DND-41 (cell line): ENCODE measurements at regions not wholly inside any gene's neighbourhood (a gene's known extent, or its start where the extent isn't known, plus 50 kb on each side); places are given as distances from the start of the nearest gene placed in this dataset.

Source experiments
- ATAC-seq: fragments of 200-7000 bp; cut with Tn5 transposase; 3 replicates; pipeline ENCODE4 v1.9.1; 2021; ENCODE audit warnings: low read depth; ENCODE audit not compliant: insufficient read depth
- DNase-seq: peaks from one replicate; pipeline ENCODE4 v3.0.0-alpha.2; 2020
- H2AFZ ChIP-seq: 2 replicates; pipeline ENCODE4 v1.6.0; 2012; ENCODE audit warnings: low read depth, low read length
- H3K27ac ChIP-seq: 2 replicates; pipeline ENCODE4 v1.5.1; 2012; ENCODE audit warnings: low read length, inconsistent platforms
- H3K27me3 ChIP-seq: fragments of 200-600 bp; sonication (generic); 2 replicates; pipeline ENCODE4 v1.6.0; 2012; ENCODE audit warnings: low read length, mild to moderate bottlenecking, inconsistent platforms; ENCODE audit not compliant: insufficient read depth, poor library complexity
- H3K36me3 ChIP-seq: 2 replicates; pipeline ENCODE4 v1.5.1; 2012; ENCODE audit warnings: low read length, inconsistent platforms; ENCODE audit not compliant: insufficient read depth
- H3K4me1 ChIP-seq: 2 replicates; pipeline ENCODE4 v1.5.1; 2012; ENCODE audit warnings: mild to moderate bottlenecking, low read length; ENCODE audit not compliant: insufficient read depth
- H3K4me2 ChIP-seq: 2 replicates; pipeline ENCODE4 v1.6.0; 2012; ENCODE audit warnings: mild to moderate bottlenecking, moderate library complexity, low read length, inconsistent platforms; ENCODE audit not compliant: insufficient read depth
- H3K4me3 ChIP-seq, 2 experiments: fragments of 200-600 bp in 1 of 2; shearing (Covaris generic) in 1 of 2; 2 replicates each; pipeline ENCODE4 v1.5.1; 2012 to 2016; ENCODE audit warnings: inconsistent platforms in 2 of 2, low read length in 2 of 2, mild to moderate bottlenecking in 2 of 2, low read depth in 1 of 2, moderate library complexity in 1 of 2
- H3K79me2 ChIP-seq: 2 replicates; pipeline ENCODE4 v1.6.0; 2012; ENCODE audit warnings: low read length, inconsistent platforms; ENCODE audit not compliant: insufficient read depth
- H3K9ac ChIP-seq: 2 replicates; pipeline ENCODE4 v1.6.0; 2012; ENCODE audit warnings: low read depth, mild to moderate bottlenecking, inconsistent platforms, low read length, moderate library complexity
- H3K9me3 ChIP-seq: 2 replicates; pipeline ENCODE4 v1.5.1; 2012; ENCODE audit warnings: low read length, moderate library complexity, mild to moderate bottlenecking, inconsistent platforms; ENCODE audit not compliant: insufficient read depth, severe bottlenecking
- H4K20me1 ChIP-seq: 2 replicates; pipeline ENCODE4 v1.6.0; 2012; ENCODE audit warnings: low read length; ENCODE audit not compliant: insufficient read depth
- CTCF ChIP-seq: IDR thresholded peaks from 2 replicates; pipeline ENCODE4 v1.5.1; 2012; ENCODE audit warnings: borderline replicate concordance, low read length, moderate library complexity, mild to moderate bottlenecking; ENCODE audit not compliant: poor library complexity, severe bottlenecking; ENCODE audit errors: extremely low read depth
- EZH2 ChIP-seq: IDR thresholded peaks from 3 replicates; pipeline ENCODE4 v1.6.1; 2012; ENCODE audit warnings: borderline replicate concordance, low read depth, mild to moderate bottlenecking, moderate library complexity, low read length, inconsistent platforms; ENCODE audit not compliant: severe bottlenecking

- H3K4me1 ChIP-seq: no peaks in the 10 kb centered on the region
- no peak overlapping the region for H3K4me2 ChIP-seq
- H3K27ac ChIP-seq: no peak overlapping the region
- no peak overlapping the region for H3K4me3 ChIP-seq
- DNase-seq: no peak
- no peaks in the 10 kb centered on the region for H4K20me1 ChIP-seq
- TF ChIP-seq CTCF (no peak), EZH2 (no peak)
- no peaks in the 10 kb centered on the region for H3K79me2 ChIP-seq
- ATAC-seq: no peak
- no peak overlapping the region for H3K9ac ChIP-seq
- H3K36me3 ChIP-seq: no peaks in the 10 kb centered on the region
- no peaks in the 10 kb centered on the region for H3K9me3 ChIP-seq
- H2AFZ ChIP-seq: no peak overlapping the region
- H3K27me3 ChIP-seq: no peaks in the 10 kb centered on the region
Observed at GRCh38 chr16:52050418-52050817, 496.5 kb downstream of the TOX3 start.

DNA sequence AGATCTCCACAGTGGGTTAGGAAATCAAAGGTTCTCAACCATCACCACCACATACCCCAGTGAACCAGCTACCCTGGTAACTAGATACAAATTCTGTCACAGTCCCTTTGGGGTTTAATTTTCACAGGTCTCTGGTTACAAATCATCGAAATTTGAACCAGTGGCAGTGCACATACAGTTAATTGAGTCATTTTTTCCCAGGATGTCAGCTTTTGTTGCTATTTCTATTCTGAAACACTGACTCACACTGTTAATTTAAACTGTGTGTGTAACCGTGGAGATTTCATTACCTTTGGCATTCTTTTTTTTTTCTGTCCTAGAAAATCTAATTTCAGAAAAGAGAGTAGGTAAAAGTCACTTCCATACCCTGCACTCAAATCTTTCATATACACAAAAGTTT is 511.5 kb downstream of the TOX3 start:
- Histone ChIP-seq H3K9ac (no peak overlapping the region), H3K9me3 (no peaks in the 10 kb centered on the region), H3K4me2 (no peak overlapping the region), H3K36me3 (no peaks in the 10 kb centered on the region), H3K79me2 (no peaks in the 10 kb centered on the region), H3K27me3 (no peaks in the 10 kb centered on the region), H3K4me1 (no peaks in the 10 kb centered on the region), H3K4me3 (no peak overlapping the region), H4K20me1 (no peaks in the 10 kb centered on the region), H2AFZ (no peak overlapping the region), H3K27ac (no peak overlapping the region)
- ATAC-seq: no peak
- TF ChIP-seq EZH2 (no peak), CTCF (no peak)
- DNase-seq: no peak

DNA sequence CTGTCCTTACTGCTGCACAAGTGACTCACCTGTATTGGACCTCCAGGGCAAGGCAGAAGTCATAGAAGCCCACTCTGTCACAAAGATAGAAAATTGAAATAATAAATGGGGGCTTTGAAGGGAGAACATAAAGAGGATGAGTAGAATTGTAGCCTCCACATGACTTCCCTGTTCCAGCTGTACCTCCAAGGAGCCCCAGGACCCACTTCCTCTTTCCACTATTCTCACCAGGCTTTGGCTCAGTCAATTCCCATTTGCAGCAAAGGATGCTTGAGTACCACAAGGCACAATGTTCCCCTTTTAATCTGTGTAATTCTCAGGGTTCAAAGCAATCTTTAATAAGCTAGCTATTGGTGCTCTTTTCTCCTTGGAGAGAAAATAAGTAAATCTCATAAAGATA is 512.1 kb downstream of the TOX3 start:
- no peak for TF ChIP-seq EZH2
- TF ChIP-seq CTCF: no peak
- Histone ChIP-seq H4K20me1 (no peaks in the 10 kb centered on the region), H3K9ac (no peak overlapping the region), H3K9me3 (no peaks in the 10 kb centered on the region), H3K27ac (no peak overlapping the region), H3K79me2 (no peaks in the 10 kb centered on the region), H3K27me3 (no peaks in the 10 kb centered on the region), H3K4me1 (no peaks in the 10 kb centered on the region), H3K36me3 (no peaks in the 10 kb centered on the region), H3K4me2 (no peak overlapping the region), H3K4me3 (no peak overlapping the region), H2AFZ (no peak overlapping the region)
- no peak for DNase-seq
- no peak for ATAC-seq

GRCh38 chr16:52033992-52034391 is 513.0 kb downstream of the TOX3 start:
- Histone ChIP-seq H3K27me3 (no peaks in the 10 kb centered on the region), H3K4me2 (no peak overlapping the region)
- DNase-seq: no peak

More at GRCh38 chr16:52033992-52034391, 513.0 kb downstream of the TOX3 start:
- no peak for ATAC-seq
- H3K36me3 ChIP-seq: no peaks in the 10 kb centered on the region
- H3K9ac ChIP-seq: no peak overlapping the region
- no peak overlapping the region for H3K4me3 ChIP-seq
- H4K20me1 ChIP-seq: no peaks in the 10 kb centered on the region
- no peak overlapping the region for H2AFZ ChIP-seq
- no peaks in the 10 kb centered on the region for H3K9me3 ChIP-seq
- H3K4me1 ChIP-seq: no peaks in the 10 kb centered on the region
- H3K79me2 ChIP-seq: no peaks in the 10 kb centered on the region
- TF ChIP-seq CTCF: no peak
- no peak for TF ChIP-seq EZH2
- H3K27ac ChIP-seq: no peak overlapping the region
